SIG-M5 (cell line): ENCODE measurements at regions not wholly inside any gene's neighbourhood (a gene's known extent, or its start where the extent isn't known, plus 50 kb on each side); places are given as distances from the start of the nearest gene placed in this dataset.

ENCODE experiments used
- DNase-seq: peaks from one replicate; lab custom pipeline; 2025; lab: John Stamatoyannopoulos, UW

DNA sequence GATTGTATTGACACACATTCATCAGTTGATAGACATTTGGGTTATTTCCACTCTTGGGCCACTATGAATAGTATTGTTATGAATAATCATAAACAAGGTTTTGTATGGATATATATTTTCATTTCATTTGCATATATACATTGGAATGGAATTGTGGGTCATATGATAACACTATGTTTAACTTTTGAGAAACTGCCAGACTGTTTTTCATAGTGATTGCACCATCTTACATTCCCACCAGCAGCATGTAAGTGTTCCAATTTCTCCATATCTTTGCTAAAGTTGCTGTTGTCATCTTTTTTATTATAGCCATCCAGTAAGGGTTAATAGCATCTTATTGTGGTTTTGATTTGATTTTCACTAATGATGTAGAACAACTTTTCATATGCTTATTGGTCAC is 198.5 kb upstream of the PPFIA2 start:
- no peak for DNase-seq

GRCh38 chr12:81956468-81956860 is 197.3 kb upstream of the PPFIA2 start:
- no peak for DNase-seq

- DNase-seq, result no peak
Observed at GRCh38 chr12:81953541-81953940, 194.4 kb upstream of the PPFIA2 start.

DNA sequence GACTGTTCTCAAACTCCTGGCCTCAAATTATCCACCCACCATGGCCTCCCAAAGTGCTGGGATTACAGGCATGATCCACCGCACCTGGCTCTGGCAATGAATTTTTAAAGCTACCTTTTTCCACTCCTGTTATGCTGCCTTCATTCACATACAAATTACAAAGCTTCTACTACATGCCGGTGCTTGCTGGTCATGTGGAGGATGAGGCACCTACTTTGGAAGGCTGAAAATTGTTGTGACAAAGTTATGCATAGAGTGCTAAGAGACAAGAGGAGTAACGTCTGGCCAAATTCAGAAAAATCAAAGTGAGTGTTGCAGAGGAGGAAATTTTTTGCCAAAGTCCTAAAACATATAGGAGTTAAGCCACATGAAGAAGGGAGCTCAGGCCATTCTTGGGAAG is 191.7 kb upstream of the PPFIA2 start:
- no peak for DNase-seq

- no peak for DNase-seq
Observed at GRCh38 chr12:81949841-81950308, 190.7 kb upstream of the PPFIA2 start.

DNA sequence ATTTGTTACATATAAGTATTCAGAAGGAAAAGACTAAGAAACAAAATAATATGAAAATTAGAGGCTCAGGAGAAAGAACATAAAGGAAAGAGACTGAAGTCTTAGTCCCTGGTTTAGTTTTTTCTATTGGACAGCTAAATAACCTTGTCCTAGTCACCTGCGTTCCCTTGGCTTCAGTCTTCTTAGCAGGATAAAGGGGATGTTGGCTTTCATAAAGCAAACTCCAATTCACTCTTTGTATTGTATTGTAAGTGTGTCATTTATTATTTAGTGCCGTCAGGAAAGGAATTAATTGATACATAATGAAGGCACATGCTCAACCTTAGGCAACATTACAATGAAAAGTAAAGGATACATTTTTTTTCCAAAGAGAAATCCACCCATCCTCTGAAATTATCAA is 190.3 kb upstream of the PPFIA2 start:
- no peak for DNase-seq

- DNase-seq, result no peak
Observed at GRCh38 chr12:81944886-81945285, 185.7 kb upstream of the PPFIA2 start.

DNA sequence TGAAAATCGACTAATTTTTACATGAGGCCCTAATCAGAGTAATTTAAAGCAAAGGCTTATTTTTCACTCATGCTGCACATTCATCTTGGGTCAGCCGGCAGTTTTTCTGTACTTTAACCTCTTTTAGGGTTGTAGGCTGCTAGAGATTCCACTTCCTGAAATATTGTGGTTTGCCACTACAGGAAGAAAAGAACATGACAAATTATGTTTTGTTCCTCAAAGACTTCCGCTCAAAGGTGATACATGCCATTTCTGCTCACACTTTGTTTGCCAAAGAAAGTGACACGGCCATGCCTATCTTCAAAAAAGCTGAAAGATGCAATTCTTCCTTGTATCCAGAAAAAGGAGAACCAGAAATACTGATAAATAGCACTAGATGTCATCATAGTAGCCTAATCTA is 183.4 kb upstream of the PPFIA2 start:
- peak; percentile 33 for DNase-seq

GRCh38 chr12:81930037-81930436 is 170.9 kb upstream of the PPFIA2 start:
- DNase-seq, result no peak

- DNase-seq, result no peak
Observed at GRCh38 chr12:81896771-81897170, 137.6 kb upstream of the PPFIA2 start.

GRCh38 chr12:81888961-81889360 is 129.8 kb upstream of the PPFIA2 start:
- no peak for DNase-seq

DNA sequence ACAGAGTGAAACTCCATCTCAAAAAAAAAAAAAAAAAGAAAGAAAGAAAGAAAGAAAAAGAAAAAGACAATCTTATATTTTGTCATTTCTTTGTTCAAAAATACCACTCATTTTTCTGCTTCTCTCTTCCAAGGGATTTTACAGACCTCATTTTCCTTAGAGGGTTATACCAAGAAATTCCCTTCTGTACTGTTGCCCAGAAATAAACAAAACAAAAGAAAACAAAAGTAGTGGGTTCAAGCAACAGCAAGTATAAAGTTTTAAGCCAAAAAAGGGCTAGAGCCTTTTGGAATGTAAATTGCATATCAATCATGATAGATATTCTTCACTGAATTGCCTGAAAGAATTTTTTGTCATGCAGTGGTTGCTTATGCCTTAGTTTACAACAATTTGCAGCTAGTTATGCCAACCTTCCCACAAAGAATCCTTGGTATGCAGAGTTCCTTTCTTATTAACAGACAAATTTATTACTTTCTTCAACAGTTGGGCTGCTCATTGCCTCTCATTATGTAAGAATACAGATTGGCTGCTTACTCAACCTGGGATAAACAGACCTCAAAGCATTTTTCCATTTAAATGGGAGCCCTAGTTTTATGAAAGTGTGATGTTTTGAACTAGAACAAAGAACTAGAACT is 129.1 kb upstream of the PPFIA2 start:
- no peak for DNase-seq

DNA sequence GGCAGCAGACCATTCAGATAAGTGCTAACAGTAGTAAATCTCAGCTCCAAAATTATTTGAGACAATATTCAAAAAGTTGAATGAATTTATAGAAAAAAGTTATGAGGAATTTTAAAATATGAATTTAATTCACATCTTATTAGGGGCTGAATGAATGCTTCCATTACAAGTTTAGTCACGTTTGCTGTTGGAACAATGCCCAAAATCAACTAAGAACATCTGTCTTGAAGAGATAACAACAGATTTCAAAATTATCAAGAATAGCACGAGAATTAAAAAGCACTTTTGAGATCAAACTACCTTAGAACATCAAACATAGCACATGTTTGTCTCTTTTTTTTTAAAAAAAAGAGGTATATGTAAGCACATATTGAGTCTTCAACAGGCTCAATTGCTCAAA is 115.4 kb upstream of the PPFIA2 start:
- DNase-seq, result no peak

DNA sequence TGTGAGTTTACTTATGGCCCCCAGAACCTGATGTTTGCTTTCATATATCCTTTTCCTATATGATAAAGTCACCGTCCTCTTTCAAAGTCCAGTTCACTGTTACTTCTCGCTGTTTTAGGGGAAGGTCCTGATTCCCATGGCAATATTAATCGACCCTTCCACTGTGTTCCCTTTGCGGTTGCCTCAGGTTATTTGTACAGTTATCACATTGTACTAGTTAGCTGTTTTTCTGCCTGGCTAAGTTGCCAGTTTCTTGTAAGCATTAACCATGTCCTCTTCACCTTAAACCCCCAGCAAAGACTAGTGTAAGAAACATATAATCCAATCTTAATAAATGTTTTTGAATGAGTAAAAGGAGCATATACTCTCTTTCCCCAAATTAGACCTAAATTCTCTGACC is 115.0 kb upstream of the PPFIA2 start:
- no peak for DNase-seq

- no peak for DNase-seq
Observed at GRCh38 chr12:81872400-81872799, 113.2 kb upstream of the PPFIA2 start.

- DNase-seq, result no peak
Observed at GRCh38 chr12:81866081-81866480, 106.9 kb upstream of the PPFIA2 start.

GRCh38 chr12:81863406-81863805 is 104.3 kb upstream of the PPFIA2 start:
- no peak for DNase-seq

DNA sequence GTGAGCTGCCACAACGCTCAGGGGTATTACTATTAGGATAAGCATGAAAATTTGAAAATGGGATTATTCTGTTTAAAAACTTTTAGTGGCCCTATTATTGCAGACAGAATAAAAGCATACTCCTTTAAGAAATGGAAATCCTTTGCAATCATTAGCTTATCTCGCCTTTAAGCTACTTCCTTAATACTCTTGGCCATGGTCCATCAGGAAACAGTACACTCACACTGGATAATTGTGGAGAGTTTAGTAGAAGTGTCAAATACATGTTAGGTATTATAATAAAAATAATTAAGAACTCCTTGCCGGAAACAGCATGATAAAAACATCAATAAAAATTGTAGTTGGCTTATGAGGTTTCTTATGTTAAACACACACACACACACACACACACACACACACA is 100.4 kb upstream of the PPFIA2 start:
- no peak for DNase-seq

DNA sequence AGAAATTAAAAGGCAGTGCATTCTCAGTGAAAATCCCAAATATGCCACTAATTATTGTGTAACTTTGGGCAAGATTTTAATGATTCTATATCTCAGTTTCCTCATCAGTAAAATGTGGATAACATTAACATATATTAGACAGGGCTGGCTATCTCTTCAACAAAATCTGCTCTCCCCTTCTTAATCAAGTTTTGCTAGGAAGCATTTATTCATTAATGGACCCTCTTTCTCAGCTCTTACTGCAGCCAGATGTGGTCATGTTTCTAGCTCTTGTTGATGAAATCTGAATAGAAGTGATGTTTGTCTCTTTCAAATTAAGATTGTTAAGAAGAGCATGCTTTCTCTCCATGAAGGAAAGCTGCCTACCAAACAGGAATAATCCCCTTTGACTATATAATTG is 84.4 kb upstream of the PPFIA2 start:
- no peak for DNase-seq

DNA sequence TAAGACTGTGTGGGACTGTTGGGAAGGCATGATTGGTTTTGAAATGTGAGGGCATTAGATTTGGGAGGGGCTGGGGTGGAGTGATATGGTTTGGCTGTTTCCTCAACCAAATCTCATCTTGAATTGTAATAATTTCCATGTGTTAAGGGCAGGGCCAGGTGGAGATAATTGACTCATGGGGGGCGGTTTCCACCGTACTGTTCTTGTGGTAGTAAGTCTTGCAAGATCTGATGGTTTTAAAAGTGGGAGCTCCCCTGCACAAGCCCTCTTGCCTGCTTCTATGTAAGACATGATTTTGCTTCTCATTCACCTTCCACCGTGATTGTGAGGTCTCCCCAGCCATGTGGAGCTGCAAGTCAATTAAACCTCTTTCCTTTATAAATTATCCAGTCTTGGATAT is 76.6 kb upstream of the PPFIA2 start:
- DNase-seq, result no peak

DNA sequence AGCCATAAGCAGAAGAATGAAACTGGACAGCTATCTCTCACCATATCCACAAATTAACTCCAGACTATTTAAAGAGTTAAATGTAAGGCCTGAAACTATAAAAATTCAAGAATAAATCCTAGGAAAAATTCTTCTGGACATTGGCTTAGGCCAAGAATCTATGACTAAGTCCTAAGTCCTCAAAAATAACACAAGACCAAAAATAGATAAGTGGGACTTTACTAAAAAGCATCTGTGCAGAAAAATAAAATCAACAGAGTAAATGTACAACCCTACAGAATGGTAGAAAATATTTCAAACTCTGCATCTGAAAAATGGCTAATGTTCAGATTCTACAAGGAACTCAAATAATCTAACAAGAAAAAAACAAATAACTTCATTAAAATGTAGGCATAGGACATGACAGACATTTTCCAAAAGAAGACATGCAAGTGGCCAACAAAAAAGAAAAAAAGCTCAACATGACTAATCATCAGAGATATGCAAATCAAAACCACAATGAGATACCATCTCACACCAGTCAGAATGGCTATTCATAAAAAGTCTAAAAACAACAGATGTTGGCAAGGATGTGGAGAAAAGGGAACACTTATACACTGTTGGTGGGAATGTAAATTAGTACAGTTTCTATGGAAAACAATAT is 61.0 kb upstream of the PPFIA2 start:
- DNase-seq, result no peak

DNA sequence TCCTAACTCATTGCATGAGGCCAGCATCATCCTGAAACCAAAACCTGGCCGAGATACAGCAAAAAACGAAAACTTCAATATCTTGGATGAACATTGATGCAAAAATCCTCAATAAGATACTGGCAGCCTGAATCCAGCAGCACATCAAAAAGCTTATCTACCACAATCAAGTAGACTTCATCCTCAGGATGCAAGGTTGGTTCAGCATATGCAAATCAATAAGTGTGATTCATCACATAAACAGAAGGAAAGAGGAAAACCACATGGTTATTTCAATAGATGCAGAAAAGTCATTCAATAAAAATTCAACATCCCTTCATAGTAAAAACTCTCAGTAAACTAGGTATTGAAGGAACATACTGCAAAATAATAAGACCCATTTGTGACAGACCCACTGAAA is 56.5 kb upstream of the PPFIA2 start:
- no peak for DNase-seq

DNA sequence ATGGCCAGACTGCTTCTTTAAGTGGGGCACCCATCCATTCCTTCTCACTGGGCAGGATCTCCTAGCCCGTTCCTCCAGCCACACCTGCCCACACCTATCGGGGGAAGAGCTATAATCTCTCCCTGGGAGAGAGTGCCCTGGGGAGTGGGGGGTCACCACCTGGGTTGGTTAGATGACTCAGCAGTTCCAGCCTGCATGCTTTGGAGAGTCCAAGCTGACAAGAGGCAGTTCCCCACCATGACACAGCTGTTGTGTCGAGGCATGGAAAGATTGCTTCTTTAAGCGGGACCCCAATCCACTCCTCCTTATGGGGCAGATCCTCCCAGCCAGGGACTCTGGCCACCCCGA is 52.6 kb upstream of the PPFIA2 start:
- no peak for DNase-seq

DNA sequence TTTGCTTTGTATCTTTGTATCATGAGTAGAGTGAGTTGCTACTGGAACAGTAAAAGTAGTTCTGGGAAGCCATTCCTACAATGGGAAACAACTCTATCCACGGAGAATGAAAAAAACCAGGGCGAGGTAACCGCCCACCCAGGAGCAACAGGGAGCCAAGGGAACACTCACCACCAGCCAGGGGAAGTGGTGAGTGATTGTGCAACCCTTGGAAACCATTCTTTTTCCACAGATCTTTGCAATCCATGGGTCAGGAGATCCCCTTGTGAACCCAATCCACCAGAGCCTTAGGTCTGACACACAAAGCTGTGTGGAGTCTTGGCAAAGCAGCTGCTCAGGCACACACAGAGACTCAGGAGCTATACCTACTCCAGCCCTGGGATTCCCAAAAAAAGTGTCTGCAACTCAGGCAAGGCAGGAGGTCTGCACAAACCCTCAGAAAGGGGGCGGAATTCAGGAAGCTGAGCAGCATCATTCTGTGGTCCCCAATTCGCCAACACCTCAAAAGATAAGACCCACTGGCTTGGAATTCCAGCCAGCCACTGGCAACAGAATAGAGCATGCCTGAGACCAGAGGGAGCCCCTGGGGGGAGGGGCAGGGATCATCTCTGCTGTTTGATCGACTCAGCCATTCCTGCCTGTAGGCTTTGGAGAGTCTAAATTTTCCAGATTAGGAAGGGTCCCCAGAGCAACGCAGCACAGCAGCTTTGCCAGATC is 52.1 kb upstream of the PPFIA2 start:
- no peak for DNase-seq
